Naive thymus-derived CD4-positive, alpha-beta T cell (primary cell): ENCODE measurements at regions not wholly inside any gene's neighbourhood (a gene's known extent, or its start where the extent isn't known, plus 50 kb on each side); places are given as distances from the start of the nearest gene placed in this dataset.
A peak's percentile ranks its signal among the peaks of the same experiment; 100 is the strongest.

Experiments
- ATAC-seq: fragments of 150-1000 bp; cut with Tn5 transposase; 2 replicates; pipeline ENCODE4 v1.10.0; 2021; ENCODE audit warnings: mild to moderate bottlenecking, moderate library complexity
- CTCF ChIA-PET: fragments of 350-600 bp; sonication (Branson Sonifier 250); formaldehyde crosslinking; loops from one replicate; lab custom pipeline; 2021; ENCODE audit warnings: antibody characterized with exemption; lab: Charles Lee
- POLR2A ChIA-PET: fragments of 350-600 bp; sonication (Branson Sonifier 250); formaldehyde crosslinking; loops from one replicate; lab custom pipeline; 2021; ENCODE audit warnings: antibody characterized with exemption, inconsistent platforms; lab: Charles Lee
- DNase-seq, 9 donors: peaks; one replicate each; pipeline versions ENCODE4 v3.0.0 to v3.0.0-alpha.2; 2020 to 2022; ENCODE audit warnings: mixed read lengths in 1 of 9
- H3K27ac ChIP-seq: one replicate; pipeline ENCODE4 v1.7.0; 2013; ENCODE audit warnings: mild to moderate bottlenecking, low read depth, low read length, moderate library complexity
- H3K27me3 ChIP-seq, 2 donors: one replicate each; pipeline ENCODE4 v1.7.0; 2013; ENCODE audit warnings: low read length in 2 of 2, mild to moderate bottlenecking in 2 of 2, moderate library complexity in 2 of 2; ENCODE audit not compliant: control insufficient read depth in 2 of 2, insufficient read depth in 2 of 2
- H3K36me3 ChIP-seq, 3 experiments: 1 replicate in 2 of 3; 2 replicates in 1 of 3; pipeline ENCODE4 v1.7.0; 2013; ENCODE audit warnings: low read length in 3 of 3, mild to moderate bottlenecking in 3 of 3, moderate library complexity in 1 of 3; ENCODE audit not compliant: insufficient read depth in 3 of 3, control insufficient read depth in 2 of 3
- H3K4me1 ChIP-seq, 2 donors: one replicate each; pipeline ENCODE4 v1.7.0; 2013; ENCODE audit warnings: low read length in 2 of 2, mild to moderate bottlenecking in 2 of 2, moderate library complexity in 1 of 2; ENCODE audit not compliant: control insufficient read depth in 2 of 2, insufficient read depth in 2 of 2
- H3K4me3 ChIP-seq: 2 replicates; pipeline ENCODE4 v1.7.0; 2013; ENCODE audit warnings: mild to moderate bottlenecking, low read length
- H3K9me3 ChIP-seq, 3 experiments: 1 replicate in 2 of 3; 2 replicates in 1 of 3; pipeline ENCODE4 v1.7.0; 2013; ENCODE audit warnings: low read length in 3 of 3; ENCODE audit not compliant: control insufficient read depth in 2 of 3
- H3K27ac Mint-ChIP-seq, 9 donors: one replicate each; pipeline ENCODE4 v1.8.0; 2020 to 2022; ENCODE audit warnings: mixed read lengths in 9 of 9, mild to moderate bottlenecking in 8 of 9, moderate library complexity in 5 of 9, inconsistent platforms in 2 of 9
- H3K27me3 Mint-ChIP-seq, 5 donors: one replicate each; pipeline ENCODE4 v1.8.0; 2021 to 2022; ENCODE audit warnings: mixed read lengths in 5 of 5, mild to moderate bottlenecking in 1 of 5
- H3K36me3 Mint-ChIP-seq, 5 donors: one replicate each; pipeline ENCODE4 v1.8.0; 2020 to 2022; ENCODE audit warnings: mixed read lengths in 5 of 5, mild to moderate bottlenecking in 3 of 5, inconsistent platforms in 1 of 5
- H3K4me1 Mint-ChIP-seq, 7 donors: one replicate each; pipeline ENCODE4 v1.8.0; 2020 to 2022; ENCODE audit warnings: mixed read lengths in 7 of 7, mild to moderate bottlenecking in 3 of 7, inconsistent platforms in 1 of 7
- H3K4me3 Mint-ChIP-seq, 10 donors: one replicate each; pipeline ENCODE4 v1.8.0; 2020 to 2022; ENCODE audit warnings: mild to moderate bottlenecking in 10 of 10, mixed read lengths in 10 of 10, moderate library complexity in 6 of 10, inconsistent platforms in 2 of 10
- H3K9me3 Mint-ChIP-seq, 11 donors: one replicate each; pipeline ENCODE4 v1.8.0; 2020 to 2022; ENCODE audit warnings: mixed read lengths in 11 of 11, mild to moderate bottlenecking in 4 of 11, inconsistent platforms in 1 of 11, moderate library complexity in 1 of 11
- intact Hi-C, 2 donors: fragments of 100-400 bp; cut with micrococcal nuclease; formaldehyde crosslinking; loops; one replicate each; pipeline ENCODE4 v1.15.1; 2023

DNA sequence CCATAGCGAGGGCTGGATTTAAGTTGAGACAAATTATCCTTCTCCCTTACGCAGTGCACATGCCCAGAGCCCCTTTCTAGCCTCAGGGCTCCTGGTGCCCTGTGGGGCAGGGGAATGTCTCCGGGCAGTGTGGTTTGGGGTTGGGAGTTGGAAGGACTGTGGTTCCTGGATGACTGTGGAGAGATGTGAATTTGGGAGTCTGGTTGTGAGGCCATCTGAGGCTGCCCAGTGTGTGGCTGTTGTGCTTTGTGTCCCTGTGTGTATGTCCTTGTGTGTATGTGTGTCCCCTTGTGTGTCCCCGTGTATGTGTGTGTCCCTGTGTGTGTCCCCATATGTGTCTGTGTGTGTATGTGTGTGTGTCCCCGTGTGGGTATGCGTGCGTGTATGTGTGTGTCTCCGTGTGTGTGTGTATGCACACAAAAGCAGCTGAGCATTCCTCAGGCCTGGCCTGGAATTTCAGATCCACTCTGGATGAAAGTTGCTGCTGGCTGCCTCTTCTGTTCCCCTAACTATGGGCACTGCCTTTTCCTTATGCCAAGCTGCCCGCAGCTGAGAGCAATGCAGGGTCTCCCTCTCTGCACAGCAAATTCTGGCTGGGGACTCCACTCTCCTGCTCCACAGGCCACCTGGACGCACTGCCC lies 65.4 kb downstream of the UBIAD1 start:
- intact Hi-C loops, result loop anchor here (5.0 to 10.0 kb wide), 2 partner anchors 301 to 376 kb away; no protein-coding TSS in a partner anchor

DNA sequence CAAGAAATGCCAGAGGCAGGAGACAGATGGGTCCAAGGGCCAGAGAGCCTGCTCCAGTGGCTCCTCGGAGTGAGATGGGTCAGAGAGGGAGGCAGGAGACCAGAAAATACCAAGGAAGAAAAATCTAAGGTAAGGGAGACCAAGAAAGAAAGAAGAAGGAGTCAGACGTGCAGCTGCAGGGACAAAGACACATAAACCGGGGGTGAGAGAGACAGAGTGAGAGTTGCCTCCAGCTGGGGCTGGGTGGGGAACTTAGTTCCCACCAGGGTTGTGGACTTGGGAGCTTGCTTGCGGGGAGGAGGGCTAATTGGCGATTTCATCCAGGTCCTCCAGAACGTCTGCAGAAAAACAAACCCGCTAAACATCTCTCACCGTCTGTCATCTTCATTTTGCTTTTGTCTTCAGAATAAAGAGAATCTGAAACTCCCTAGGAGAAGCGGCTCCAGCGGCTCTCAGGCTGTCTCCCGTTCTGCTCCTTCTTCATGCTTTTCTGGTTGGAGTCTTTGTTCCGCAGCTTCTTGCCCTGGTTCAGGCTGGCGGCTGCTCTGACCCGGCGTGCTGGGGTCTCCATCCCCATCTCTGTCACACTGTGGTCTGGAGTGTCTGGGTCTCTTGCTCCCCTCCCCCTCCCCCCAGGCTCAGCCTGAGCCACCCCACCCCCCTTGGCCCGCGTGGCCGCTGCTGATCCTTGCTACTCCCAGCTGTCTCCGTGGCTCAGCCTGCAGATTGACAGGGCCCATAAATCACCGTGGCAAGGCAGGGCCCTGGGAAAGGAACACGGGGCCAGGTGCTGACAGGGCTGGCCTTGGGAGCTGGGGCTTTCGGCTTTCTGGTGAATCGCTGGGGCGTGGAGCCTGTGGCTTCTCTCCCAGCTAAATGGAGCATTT lies 66.6 kb downstream of the UBIAD1 start:
- no peaks in the 10 kb centered on the region for H3K36me3 Mint-ChIP-seq
- intact Hi-C loops, result loop anchor here (5.0 to 10.0 kb wide), 2 partner anchors 302 to 375 kb away; no protein-coding TSS in a partner anchor
- Histone ChIP-seq H3K4me1 (peaks cover 0 to 5% of the 10 kb centered on the region in 2 donors), H3K36me3 (no peaks in the 10 kb centered on the region), H3K27me3 (no peaks in the 10 kb centered on the region), H3K9me3 (no peaks in the 10 kb centered on the region), H3K4me3 (no peak overlapping the region), H3K27ac (no peak overlapping the region)
- ChIA-PET CTCF (interaction anchor here (0.6 kb wide), 1 partner anchor 155 kb away, joined by 3 read pairs; no protein-coding TSS in a partner anchor), POLR2A (no interaction called here)
- ATAC-seq, result no peak
- H3K4me1 Mint-ChIP-seq, result peaks cover 3 to 24% (median 18%) of the 10 kb centered on the region in 7 donors
- no peaks in the 10 kb centered on the region for H3K9me3 Mint-ChIP-seq
- peak overlapping the region in 1 of 9 donors; percentile 6 for H3K27ac Mint-ChIP-seq
- H3K4me3 Mint-ChIP-seq, result peak overlapping the region in 3 of 10 donors; percentile 16 to 63 (median 47)
- peaks cover 0 to 38% (median 10%) of the 10 kb centered on the region in 5 donors for H3K27me3 Mint-ChIP-seq
- no peak for DNase-seq

More for the DNA sequence above, 65.4 kb downstream of the UBIAD1 start:
- H3K9me3 Mint-ChIP-seq, result no peaks in the 10 kb centered on the region
- H3K4me1 Mint-ChIP-seq, result peaks cover 3 to 24% (median 20%) of the 10 kb centered on the region in 7 donors
- POLR2A ChIA-PET, result no interaction called here
- Histone ChIP-seq H3K4me1 (peaks cover 0 to 5% of the 10 kb centered on the region in 2 donors), H3K27ac (no peak overlapping the region), H3K27me3 (no peaks in the 10 kb centered on the region), H3K4me3 (no peak overlapping the region), H3K9me3 (no peaks in the 10 kb centered on the region), H3K36me3 (no peaks in the 10 kb centered on the region)
- CTCF ChIA-PET, result no interaction called here
- no peak for ATAC-seq
- DNase-seq, result no peak
- peak overlapping the region in 3 of 9 donors; percentile 10 to 62 (median 36) for H3K27ac Mint-ChIP-seq
- peak overlapping the region in 2 of 10 donors; percentile 32 to 47 for H3K4me3 Mint-ChIP-seq
- no peaks in the 10 kb centered on the region for H3K36me3 Mint-ChIP-seq
- H3K27me3 Mint-ChIP-seq, result peaks cover 0 to 38% (median 10%) of the 10 kb centered on the region in 5 donors

DNA sequence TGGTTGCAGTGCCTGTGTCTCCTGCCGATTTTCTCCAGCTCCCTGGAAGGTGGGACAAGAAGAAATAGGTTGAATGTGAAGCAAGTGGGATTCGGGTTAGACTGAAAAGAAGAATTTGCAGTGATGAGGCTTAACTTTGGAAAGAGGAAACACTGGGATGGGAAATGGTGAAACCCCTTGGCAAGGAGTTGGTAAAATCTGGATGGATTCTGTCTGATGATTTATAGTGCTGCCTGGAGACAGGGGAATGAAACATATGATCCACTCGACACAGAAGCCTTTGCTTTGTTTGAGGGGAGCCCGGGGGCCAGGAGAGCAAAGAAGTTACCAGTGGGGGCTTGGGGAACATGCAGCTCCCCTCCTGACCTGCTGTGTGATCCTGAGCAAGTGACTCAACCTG lies 67.2 kb downstream of the UBIAD1 start:
- peaks cover 0 to 38% (median 10%) of the 10 kb centered on the region in 5 donors for H3K27me3 Mint-ChIP-seq
- H3K4me3 Mint-ChIP-seq, result peak overlapping the region in 1 of 10 donors; percentile 12
- CTCF ChIA-PET, result interaction anchor here (1.0 kb wide), 1 partner anchor 301 kb away, joined by 3 read pairs; no protein-coding TSS in a partner anchor

GRCh38 chr1:11341901-11342552 lies 69.0 kb downstream of the UBIAD1 start:
- ChIA-PET CTCF (interaction anchor here (0.7 kb wide), 1 partner anchor 100 kb away, joined by 3 read pairs; no protein-coding TSS in a partner anchor), POLR2A (no interaction called here)
- no peak for ATAC-seq
- no peaks in the 10 kb centered on the region for H3K9me3 Mint-ChIP-seq
- H3K4me3 ChIP-seq, result no peak overlapping the region
- no peaks in the 10 kb centered on the region for H3K36me3 Mint-ChIP-seq
- no peaks in the 10 kb centered on the region for H3K9me3 ChIP-seq
- H3K27me3 Mint-ChIP-seq, result peaks cover 0 to 38% (median 10%) of the 10 kb centered on the region in 5 donors
- peaks cover 3 to 24% (median 18%) of the 10 kb centered on the region in 7 donors for H3K4me1 Mint-ChIP-seq
- H3K4me1 ChIP-seq, result peaks cover 0 to 5% of the 10 kb centered on the region in 2 donors
- no peaks in the 10 kb centered on the region for H3K36me3 ChIP-seq
- DNase-seq, result no peak
- no peaks in the 10 kb centered on the region for H3K27me3 ChIP-seq
- no peak overlapping the region for H3K27ac Mint-ChIP-seq
- no peak overlapping the region for H3K4me3 Mint-ChIP-seq
- H3K27ac ChIP-seq, result no peak overlapping the region
- intact Hi-C loops, result no loop called here

More for the DNA sequence above, 67.2 kb downstream of the UBIAD1 start:
- peaks cover 3 to 24% (median 18%) of the 10 kb centered on the region in 7 donors for H3K4me1 Mint-ChIP-seq
- H3K27ac Mint-ChIP-seq, result no peak overlapping the region
- no peaks in the 10 kb centered on the region for H3K36me3 Mint-ChIP-seq
- no peaks in the 10 kb centered on the region for H3K9me3 Mint-ChIP-seq
- Histone ChIP-seq H3K27me3 (no peaks in the 10 kb centered on the region), H3K9me3 (no peaks in the 10 kb centered on the region), H3K4me3 (no peak overlapping the region), H3K36me3 (no peaks in the 10 kb centered on the region), H3K4me1 (peaks cover 0 to 5% of the 10 kb centered on the region in 2 donors), H3K27ac (no peak overlapping the region)
- no peak for ATAC-seq
- POLR2A ChIA-PET, result no interaction called here
- no peak for DNase-seq
- intact Hi-C loops, result no loop called here

GRCh38 chr1:11342621-11343032 lies 69.6 kb downstream of the UBIAD1 start:
- Mint-ChIP-seq H3K4me3 (no peak overlapping the region), H3K4me1 (peaks cover under 1 to 21% (median 16%) of the 10 kb centered on the region in 7 donors), H3K27ac (no peak overlapping the region), H3K9me3 (no peaks in the 10 kb centered on the region), H3K36me3 (no peaks in the 10 kb centered on the region), H3K27me3 (peaks cover 0 to 36% (median 10%) of the 10 kb centered on the region in 5 donors)
- Histone ChIP-seq H3K9me3 (no peaks in the 10 kb centered on the region), H3K4me1 (peaks cover 0 to 2% of the 10 kb centered on the region in 2 donors), H3K27me3 (no peaks in the 10 kb centered on the region), H3K27ac (no peak overlapping the region), H3K4me3 (no peak overlapping the region), H3K36me3 (no peaks in the 10 kb centered on the region)
- intact Hi-C loops, result no loop called here
- ATAC-seq (no peak), DNase-seq (no peak)
- ChIA-PET POLR2A (no interaction called here), CTCF (interaction anchor here (0.6 to 0.7 kb wide), 2 partner anchors 101 to 750 kb away, joined by 3 read pairs; no protein-coding TSS in a partner anchor)
